ENCODE measurements at regions not wholly inside any gene's neighbourhood (a gene's known extent, or its start where the extent isn't known, plus 50 kb on each side); places are given as distances from the start of the nearest gene placed in this dataset.

DNA sequence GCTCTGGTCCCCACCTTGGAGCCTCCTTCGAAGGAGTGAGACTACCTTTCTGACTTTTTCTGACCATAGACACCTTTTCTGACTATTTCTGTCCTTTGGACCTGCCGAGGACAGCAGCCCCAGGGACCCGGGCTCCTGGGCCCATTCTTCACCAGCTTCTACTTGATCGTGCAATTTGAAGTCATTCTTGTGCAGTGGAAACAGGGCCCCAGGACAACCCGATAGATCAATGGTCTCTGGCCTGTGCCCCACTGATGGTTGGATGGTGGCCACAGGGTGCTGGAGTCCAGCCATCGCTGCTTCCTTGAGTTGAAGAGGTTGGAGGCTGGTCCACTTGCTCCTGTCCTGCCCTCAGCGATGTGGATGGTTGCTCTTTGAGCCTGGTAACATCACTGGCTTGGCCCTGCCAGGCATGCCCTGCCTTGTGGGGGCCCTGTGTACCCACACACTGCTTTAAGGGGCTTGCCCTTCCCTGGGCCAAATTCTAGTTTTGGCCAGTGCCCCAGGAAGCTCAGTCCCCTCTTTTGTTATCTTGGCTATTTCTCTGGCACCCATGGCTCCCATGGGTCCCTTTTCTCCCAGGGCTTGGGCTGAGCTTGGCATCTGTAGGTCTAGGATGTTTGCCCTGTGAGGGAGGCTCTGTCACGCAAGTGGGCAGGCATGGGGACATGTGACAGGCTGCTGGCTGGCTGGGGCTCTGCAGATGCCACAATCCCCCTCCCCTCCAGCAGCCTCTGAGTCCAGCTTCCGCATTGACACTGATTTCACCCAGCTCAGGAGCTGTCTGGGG lies 375.6 kb upstream of the NUPR2 start:
- H3K4me2 ChIP-seq, result no peak overlapping the region
- Mint-ChIP-seq H3K4me1 (no peaks in the 10 kb centered on the region), H3K4me3 (no peak overlapping the region), H3K27ac (no peak overlapping the region), H3K27me3 (ENCODE audit: insufficient read depth, low read depth) (peaks cover 3% of the 10 kb centered on the region), H3K36me3 (no peaks in the 10 kb centered on the region), H3K9me3 (peaks cover 58% of the 10 kb centered on the region)
- no peak overlapping the region for H3K4me3 ChIP-seq
- no peak overlapping the region for H2AFZ ChIP-seq (replicated peaks)
- no peak for TF ChIP-seq EZH2 (IDR thresholded peaks at IDR 0.05)
- no peaks in the 10 kb centered on the region for H4K20me1 ChIP-seq (ENCODE audit: low read depth)
- H3K27me3 ChIP-seq, result no peaks in the 10 kb centered on the region
- H3K9ac ChIP-seq, result no peak overlapping the region
- no peak overlapping the region for H3K27ac ChIP-seq
- H3F3A ChIP-seq (ENCODE audit: low read depth), result no peaks in the 10 kb centered on the region
- H3K36me3 ChIP-seq, result no peaks in the 10 kb centered on the region
- H3K9me3 ChIP-seq (ENCODE audit: low read depth), result peaks cover 17% of the 10 kb centered on the region
- no peaks in the 10 kb centered on the region for H3K4me1 ChIP-seq
- H3K79me2 ChIP-seq (ENCODE audit: low read depth), result no peaks in the 10 kb centered on the region
- DNase-seq (ENCODE audit: low spot score), result no peak

DNA sequence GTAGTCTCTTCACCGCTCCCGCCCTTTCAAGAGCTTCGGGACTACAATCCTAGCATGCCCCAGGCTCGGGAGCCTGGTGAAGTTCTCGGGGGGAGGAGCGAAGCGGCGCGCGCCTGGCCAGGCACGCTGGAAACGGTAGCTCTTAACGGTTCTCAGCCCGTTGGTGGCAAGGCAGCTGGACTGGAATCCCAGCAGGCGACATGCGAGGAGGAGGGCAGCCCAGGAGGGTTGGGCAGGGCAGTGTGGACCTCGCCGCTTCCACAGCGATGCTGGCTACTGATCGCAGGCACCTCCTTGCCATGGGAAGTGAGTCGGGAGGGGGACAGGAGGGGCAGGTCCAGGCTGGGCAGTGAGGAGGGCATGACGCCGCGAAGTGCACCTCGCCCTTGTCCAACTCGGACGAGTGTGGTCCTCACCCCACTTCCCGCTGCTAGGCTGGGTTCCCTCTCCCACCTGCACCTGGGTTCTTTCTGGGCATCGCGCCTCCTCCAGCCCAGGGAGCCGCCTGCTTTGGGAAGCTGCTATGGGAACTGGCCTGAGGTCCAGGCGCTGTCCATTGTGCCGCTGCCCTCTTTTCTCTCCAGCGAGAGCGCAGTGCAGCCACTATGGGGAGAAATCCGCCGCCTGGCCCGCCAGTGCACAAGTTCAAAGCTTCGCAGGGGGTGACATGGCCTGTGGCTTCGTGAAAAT lies 367.8 kb upstream of the NUPR2 start:
- Histone ChIP-seq H2AFZ (replicated peaks) (no peak overlapping the region), H3F3A (ENCODE audit: low read depth) (no peaks in the 10 kb centered on the region), H3K9me3 (ENCODE audit: low read depth) (peaks cover 20% of the 10 kb centered on the region), H3K4me3 (no peak overlapping the region), H3K4me2 (no peak overlapping the region), H3K79me2 (ENCODE audit: low read depth) (no peaks in the 10 kb centered on the region), H3K4me1 (no peaks in the 10 kb centered on the region), H3K9ac (no peak overlapping the region), H3K27me3 (no peaks in the 10 kb centered on the region), H3K27ac (no peak overlapping the region), H3K36me3 (no peaks in the 10 kb centered on the region), H4K20me1 (ENCODE audit: low read depth) (no peaks in the 10 kb centered on the region)
- TF ChIP-seq EZH2 (IDR thresholded peaks at IDR 0.05) (no peak), EZH2phosphoT487 (IDR thresholded peaks at IDR 0.05) (no peak)
- TF ChIP-seq, protein P1, sequence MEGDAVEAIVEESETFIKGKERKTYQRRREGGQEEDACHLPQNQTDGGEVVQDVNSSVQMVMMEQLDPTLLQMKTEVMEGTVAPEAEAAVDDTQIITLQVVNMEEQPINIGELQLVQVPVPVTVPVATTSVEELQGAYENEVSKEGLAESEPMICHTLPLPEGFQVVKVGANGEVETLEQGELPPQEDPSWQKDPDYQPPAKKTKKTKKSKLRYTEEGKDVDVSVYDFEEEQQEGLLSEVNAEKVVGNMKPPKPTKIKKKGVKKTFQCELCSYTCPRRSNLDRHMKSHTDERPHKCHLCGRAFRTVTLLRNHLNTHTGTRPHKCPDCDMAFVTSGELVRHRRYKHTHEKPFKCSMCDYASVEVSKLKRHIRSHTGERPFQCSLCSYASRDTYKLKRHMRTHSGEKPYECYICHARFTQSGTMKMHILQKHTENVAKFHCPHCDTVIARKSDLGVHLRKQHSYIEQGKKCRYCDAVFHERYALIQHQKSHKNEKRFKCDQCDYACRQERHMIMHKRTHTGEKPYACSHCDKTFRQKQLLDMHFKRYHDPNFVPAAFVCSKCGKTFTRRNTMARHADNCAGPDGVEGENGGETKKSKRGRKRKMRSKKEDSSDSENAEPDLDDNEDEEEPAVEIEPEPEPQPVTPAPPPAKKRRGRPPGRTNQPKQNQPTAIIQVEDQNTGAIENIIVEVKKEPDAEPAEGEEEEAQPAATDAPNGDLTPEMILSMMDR (IDR thresholded peaks at IDR 0.05), result no peak
- no peak for DNase-seq (ENCODE audit: low spot score)
- Mint-ChIP-seq H3K36me3 (no peaks in the 10 kb centered on the region), H3K9me3 (peaks cover 65% of the 10 kb centered on the region), H3K4me1 (no peaks in the 10 kb centered on the region), H3K4me3 (no peak overlapping the region), H3K27ac (no peak overlapping the region), H3K27me3 (ENCODE audit: insufficient read depth, low read depth) (peaks cover 5% of the 10 kb centered on the region)

DNA sequence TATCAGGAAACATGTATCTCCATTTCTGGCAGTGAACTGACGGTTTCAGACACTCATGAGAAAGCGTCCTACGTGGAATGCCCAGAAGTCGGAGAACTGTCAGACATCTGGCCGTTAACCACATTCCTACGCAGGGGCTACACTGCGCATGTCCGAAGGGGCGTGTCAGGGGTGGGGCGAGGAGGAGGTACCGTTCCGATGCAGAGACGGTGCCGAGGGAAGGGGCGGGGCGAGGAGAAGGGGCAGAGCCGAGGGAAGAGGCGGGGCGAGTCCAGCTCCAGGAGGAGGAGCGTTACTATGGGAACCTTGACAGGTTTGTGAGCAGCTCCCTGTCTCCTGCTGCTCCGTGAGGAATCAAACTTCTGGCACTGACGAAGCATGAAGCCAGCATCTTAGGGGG lies 366.9 kb upstream of the NUPR2 start:
- DNase-seq (ENCODE audit: low spot score), result no peak
- no peaks in the 10 kb centered on the region for H3F3A ChIP-seq (ENCODE audit: low read depth)
- Mint-ChIP-seq H3K27ac (no peak overlapping the region), H3K9me3 (peaks cover 65% of the 10 kb centered on the region), H3K4me1 (no peaks in the 10 kb centered on the region), H3K4me3 (no peak overlapping the region), H3K27me3 (ENCODE audit: insufficient read depth, low read depth) (peaks cover 5% of the 10 kb centered on the region), H3K36me3 (peaks cover under 1% of the 10 kb centered on the region)
- H3K79me2 ChIP-seq (ENCODE audit: low read depth), result no peaks in the 10 kb centered on the region
- no peak overlapping the region for H3K9ac ChIP-seq
- H3K27ac ChIP-seq, result no peak overlapping the region
- peaks cover 20% of the 10 kb centered on the region for H3K9me3 ChIP-seq (ENCODE audit: low read depth)
- H3K36me3 ChIP-seq, result no peaks in the 10 kb centered on the region
- TF ChIP-seq, protein P1 (IDR thresholded peaks at IDR 0.05), result no peak
- TF ChIP-seq EZH2 (IDR thresholded peaks at IDR 0.05), result no peak
- no peak overlapping the region for H2AFZ ChIP-seq (replicated peaks)
- H3K4me3 ChIP-seq, result no peak overlapping the region
- H4K20me1 ChIP-seq (ENCODE audit: low read depth), result no peaks in the 10 kb centered on the region
- no peaks in the 10 kb centered on the region for H3K27me3 ChIP-seq
- H3K4me1 ChIP-seq, result no peaks in the 10 kb centered on the region
- H3K4me2 ChIP-seq, result no peak overlapping the region

DNA sequence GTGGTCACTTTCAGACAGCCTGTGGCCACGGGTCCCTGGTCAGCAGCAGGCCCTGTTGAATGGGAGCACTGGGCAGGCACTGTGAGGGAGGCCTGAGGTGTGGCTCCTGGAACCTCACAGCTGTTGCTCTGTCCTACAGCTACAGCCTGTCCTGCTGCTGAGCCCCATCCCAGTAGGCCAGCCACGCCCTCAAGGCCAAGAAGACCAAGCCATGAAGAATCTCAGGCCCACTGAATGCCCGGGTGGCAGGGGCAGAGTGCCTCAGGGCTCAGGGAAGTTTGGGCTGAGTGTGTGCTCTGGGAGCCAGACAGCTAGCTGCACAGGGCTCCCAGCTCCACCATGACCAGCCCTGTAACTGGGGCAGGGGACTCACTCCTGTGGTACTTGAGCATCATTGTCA lies 363.5 kb upstream of the NUPR2 start:
- peaks cover 5% of the 10 kb centered on the region for H3K27me3 Mint-ChIP-seq (ENCODE audit: insufficient read depth, low read depth)
- H3K27ac ChIP-seq, result no peak overlapping the region
- no peaks in the 10 kb centered on the region for H3K79me2 ChIP-seq (ENCODE audit: low read depth)
- H3K27me3 ChIP-seq, result no peaks in the 10 kb centered on the region
- no peak overlapping the region for H3K4me3 ChIP-seq
- no peak overlapping the region for H2AFZ ChIP-seq (replicated peaks)
- no peak for DNase-seq (ENCODE audit: low spot score)
- H3K36me3 Mint-ChIP-seq, result peaks cover 2% of the 10 kb centered on the region
- peaks cover 75% of the 10 kb centered on the region for H3K9me3 Mint-ChIP-seq
- H3K27ac Mint-ChIP-seq, result no peak overlapping the region
- H3K4me3 Mint-ChIP-seq, result no peak overlapping the region
- H3K4me1 ChIP-seq, result no peaks in the 10 kb centered on the region
- no peak overlapping the region for H3K4me2 ChIP-seq
- H3K4me1 Mint-ChIP-seq, result no peaks in the 10 kb centered on the region
- TF ChIP-seq, protein P1 (IDR thresholded peaks at IDR 0.05), result no peak
- no peak for TF ChIP-seq EZH2phosphoT487 (IDR thresholded peaks at IDR 0.05)
- TF ChIP-seq EZH2 (IDR thresholded peaks at IDR 0.05), result no peak
- no peaks in the 10 kb centered on the region for H4K20me1 ChIP-seq (ENCODE audit: low read depth)
- no peaks in the 10 kb centered on the region for H3F3A ChIP-seq (ENCODE audit: low read depth)
- no peak overlapping the region for H3K9ac ChIP-seq
- peaks cover 8% of the 10 kb centered on the region for H3K9me3 ChIP-seq (ENCODE audit: low read depth)
- no peaks in the 10 kb centered on the region for H3K36me3 ChIP-seq
